ENCODE measurements at regions not wholly inside any gene's neighbourhood (a gene's known extent, or its start where the extent isn't known, plus 50 kb on each side); places are given as distances from the start of the nearest gene placed in this dataset.

GRCh38 chr1:34619256-34619655 is 135.6 kb upstream of the GJB5 start:
- Histone ChIP-seq H3K4me1 (ENCODE audit: control insufficient read depth, insufficient read depth, low read length, poor library complexity, severe bottlenecking) (no peaks in the 10 kb centered on the region), H3K27me3 (ENCODE audit: control insufficient read depth, insufficient read depth, low read length) (no peaks in the 10 kb centered on the region), H3K4me3 (ENCODE audit: low read depth, low read length) (no peak overlapping the region), H3K36me3 (ENCODE audit: control insufficient read depth, insufficient read depth, low read length) (no peaks in the 10 kb centered on the region), H3K27ac (ENCODE audit: insufficient read depth, low read length, poor library complexity, severe bottlenecking) (no peak overlapping the region), H3K9me3 (ENCODE audit: control insufficient read depth in 2 of 2, low read length in 2 of 2) (no peaks in the 10 kb centered on the region)
- Mint-ChIP-seq H3K27me3 (no peaks in the 10 kb centered on the region), H3K4me3 (no peak overlapping the region), H3K36me3 (no peaks in the 10 kb centered on the region), H3K27ac (no peak overlapping the region), H3K9me3 (peaks cover 0 to 2% (median 0%) of the 10 kb centered on the region in 7 donors), H3K4me1 (no peaks in the 10 kb centered on the region)
- no peak for ATAC-seq (ENCODE audit: low read depth in 2 of 2)
- no peak for DNase-seq

- no peak overlapping the region for H3K4me3 Mint-ChIP-seq
- H3K27me3 Mint-ChIP-seq = no peaks in the 10 kb centered on the region
Measured at GRCh38 chr1:34621916-34622315, 132.9 kb upstream of the GJB5 start.

GRCh38 chr1:34625521-34626015 is 129.3 kb upstream of the GJB5 start:
- Histone ChIP-seq H3K9me3 (ENCODE audit: control insufficient read depth in 2 of 2, low read length in 2 of 2) (no peaks in the 10 kb centered on the region), H3K27me3 (ENCODE audit: control insufficient read depth, insufficient read depth, low read length) (peaks cover 4% of the 10 kb centered on the region), H3K36me3 (ENCODE audit: control insufficient read depth, insufficient read depth, low read length) (no peaks in the 10 kb centered on the region), H3K4me3 (ENCODE audit: low read depth, low read length) (no peak overlapping the region), H3K4me1 (ENCODE audit: control insufficient read depth, insufficient read depth, low read length, poor library complexity, severe bottlenecking) (no peaks in the 10 kb centered on the region), H3K27ac (ENCODE audit: insufficient read depth, low read length, poor library complexity, severe bottlenecking) (no peak overlapping the region)
- Mint-ChIP-seq H3K36me3 (no peaks in the 10 kb centered on the region), H3K4me1 (no peaks in the 10 kb centered on the region), H3K27ac (no peak overlapping the region), H3K9me3 (no peaks in the 10 kb centered on the region), H3K4me3 (no peak overlapping the region), H3K27me3 (no peaks in the 10 kb centered on the region)
- DNase-seq (no peak), ATAC-seq (ENCODE audit: low read depth in 2 of 2) (no peak)

More at GRCh38 chr1:34621916-34622315, 132.9 kb upstream of the GJB5 start:
- no peak overlapping the region for H3K4me3 ChIP-seq (ENCODE audit: low read depth, low read length)
- Mint-ChIP-seq H3K27ac (no peak overlapping the region), H3K4me1 (no peaks in the 10 kb centered on the region), H3K36me3 (no peaks in the 10 kb centered on the region), H3K9me3 (peaks cover 0 to 2% (median 0%) of the 10 kb centered on the region in 7 donors)
- no peaks in the 10 kb centered on the region for H3K36me3 ChIP-seq (ENCODE audit: control insufficient read depth, insufficient read depth, low read length)
- no peaks in the 10 kb centered on the region for H3K27me3 ChIP-seq (ENCODE audit: control insufficient read depth, insufficient read depth, low read length)
- no peaks in the 10 kb centered on the region for H3K4me1 ChIP-seq (ENCODE audit: control insufficient read depth, insufficient read depth, low read length, poor library complexity, severe bottlenecking)
- no peaks in the 10 kb centered on the region for H3K9me3 ChIP-seq (ENCODE audit: control insufficient read depth in 2 of 2, low read length in 2 of 2)
- no peak for ATAC-seq (ENCODE audit: low read depth in 2 of 2)
- no peak overlapping the region for H3K27ac ChIP-seq (ENCODE audit: insufficient read depth, low read length, poor library complexity, severe bottlenecking)
- DNase-seq = no peak

- Histone ChIP-seq H3K27me3 (ENCODE audit: control insufficient read depth, insufficient read depth, low read length) (peaks cover 4% of the 10 kb centered on the region), H3K36me3 (ENCODE audit: control insufficient read depth, insufficient read depth, low read length) (no peaks in the 10 kb centered on the region), H3K4me1 (ENCODE audit: control insufficient read depth, insufficient read depth, low read length, poor library complexity, severe bottlenecking) (no peaks in the 10 kb centered on the region), H3K4me3 (ENCODE audit: low read depth, low read length) (no peak overlapping the region), H3K9me3 (ENCODE audit: control insufficient read depth in 2 of 2, low read length in 2 of 2) (no peaks in the 10 kb centered on the region), H3K27ac (ENCODE audit: insufficient read depth, low read length, poor library complexity, severe bottlenecking) (no peak overlapping the region)
- H3K27me3 Mint-ChIP-seq = no peaks in the 10 kb centered on the region
- DNase-seq (no peak), ATAC-seq (ENCODE audit: low read depth in 2 of 2) (no peak)
- peak overlapping the region in 1 of 3 donors; percentile 42 for H3K27ac Mint-ChIP-seq
- H3K9me3 Mint-ChIP-seq = no peaks in the 10 kb centered on the region
- no peak overlapping the region for H3K4me3 Mint-ChIP-seq
- no peaks in the 10 kb centered on the region for H3K4me1 Mint-ChIP-seq
- H3K36me3 Mint-ChIP-seq = no peaks in the 10 kb centered on the region
Measured at GRCh38 chr1:34627465-34628240, 127.2 kb upstream of the GJB5 start.

GRCh38 chr1:34631126-34631525 is 123.7 kb upstream of the GJB5 start:
- Mint-ChIP-seq H3K4me3 (no peak overlapping the region), H3K27me3 (no peaks in the 10 kb centered on the region), H3K36me3 (no peaks in the 10 kb centered on the region), H3K4me1 (no peaks in the 10 kb centered on the region), H3K27ac (no peak overlapping the region), H3K9me3 (no peaks in the 10 kb centered on the region)
- Histone ChIP-seq H3K9me3 (ENCODE audit: control insufficient read depth in 2 of 2, low read length in 2 of 2) (no peaks in the 10 kb centered on the region), H3K27ac (ENCODE audit: insufficient read depth, low read length, poor library complexity, severe bottlenecking) (no peak overlapping the region), H3K4me1 (ENCODE audit: control insufficient read depth, insufficient read depth, low read length, poor library complexity, severe bottlenecking) (no peaks in the 10 kb centered on the region), H3K27me3 (ENCODE audit: control insufficient read depth, insufficient read depth, low read length) (peaks cover 4% of the 10 kb centered on the region), H3K36me3 (ENCODE audit: control insufficient read depth, insufficient read depth, low read length) (no peaks in the 10 kb centered on the region), H3K4me3 (ENCODE audit: low read depth, low read length) (no peak overlapping the region)
- no peak for DNase-seq
- no peak for ATAC-seq (ENCODE audit: low read depth in 2 of 2)

GRCh38 chr1:34639701-34640100 is 115.1 kb upstream of the GJB5 start:
- Mint-ChIP-seq H3K4me3 (no peak overlapping the region), H3K9me3 (peaks cover 0 to 3% (median 0%) of the 10 kb centered on the region in 7 donors), H3K4me1 (no peaks in the 10 kb centered on the region), H3K27ac (no peak overlapping the region), H3K36me3 (no peaks in the 10 kb centered on the region), H3K27me3 (peaks cover 6% of the 10 kb centered on the region)
- no peak overlapping the region for H3K27ac ChIP-seq (ENCODE audit: insufficient read depth, low read length, poor library complexity, severe bottlenecking)
- no peak overlapping the region for H3K4me3 ChIP-seq (ENCODE audit: low read depth, low read length)
- H3K9me3 ChIP-seq (ENCODE audit: control insufficient read depth in 2 of 2, low read length in 2 of 2) = no peaks in the 10 kb centered on the region
- DNase-seq (no peak), ATAC-seq (ENCODE audit: low read depth in 2 of 2) (no peak)
- H3K27me3 ChIP-seq (ENCODE audit: control insufficient read depth, insufficient read depth, low read length) = peaks cover 3% of the 10 kb centered on the region
- no peaks in the 10 kb centered on the region for H3K4me1 ChIP-seq (ENCODE audit: control insufficient read depth, insufficient read depth, low read length, poor library complexity, severe bottlenecking)
- no peaks in the 10 kb centered on the region for H3K36me3 ChIP-seq (ENCODE audit: control insufficient read depth, insufficient read depth, low read length)

- H3K4me3 Mint-ChIP-seq = no peak overlapping the region
- Histone ChIP-seq H3K36me3 (ENCODE audit: control insufficient read depth, insufficient read depth, low read length) (no peaks in the 10 kb centered on the region), H3K4me1 (ENCODE audit: control insufficient read depth, insufficient read depth, low read length, poor library complexity, severe bottlenecking) (no peaks in the 10 kb centered on the region), H3K9me3 (ENCODE audit: control insufficient read depth in 2 of 2, low read length in 2 of 2) (no peaks in the 10 kb centered on the region), H3K27me3 (ENCODE audit: control insufficient read depth, insufficient read depth, low read length) (peaks cover 3% of the 10 kb centered on the region), H3K27ac (ENCODE audit: insufficient read depth, low read length, poor library complexity, severe bottlenecking) (no peak overlapping the region), H3K4me3 (ENCODE audit: low read depth, low read length) (no peak overlapping the region)
- no peak overlapping the region for H3K27ac Mint-ChIP-seq
- no peaks in the 10 kb centered on the region for H3K36me3 Mint-ChIP-seq
- H3K4me1 Mint-ChIP-seq = no peaks in the 10 kb centered on the region
- peaks cover 0 to 3% (median 0%) of the 10 kb centered on the region in 7 donors for H3K9me3 Mint-ChIP-seq
- H3K27me3 Mint-ChIP-seq = peaks cover 6% of the 10 kb centered on the region
- ATAC-seq (ENCODE audit: low read depth in 2 of 2) (no peak), DNase-seq (no peak)
Measured at GRCh38 chr1:34640654-34641401, 114.0 kb upstream of the GJB5 start.
